ENCODE measurements at regions not wholly inside any gene's neighbourhood (a gene's known extent, or its start where the extent isn't known, plus 50 kb on each side); places are given as distances from the start of the nearest gene placed in this dataset.
"Not testable (repeated sequence)": the region's sequence is repeated elsewhere in the genome, so short reads cannot be mapped to it uniquely, and the experiment has no call there.

DNA sequence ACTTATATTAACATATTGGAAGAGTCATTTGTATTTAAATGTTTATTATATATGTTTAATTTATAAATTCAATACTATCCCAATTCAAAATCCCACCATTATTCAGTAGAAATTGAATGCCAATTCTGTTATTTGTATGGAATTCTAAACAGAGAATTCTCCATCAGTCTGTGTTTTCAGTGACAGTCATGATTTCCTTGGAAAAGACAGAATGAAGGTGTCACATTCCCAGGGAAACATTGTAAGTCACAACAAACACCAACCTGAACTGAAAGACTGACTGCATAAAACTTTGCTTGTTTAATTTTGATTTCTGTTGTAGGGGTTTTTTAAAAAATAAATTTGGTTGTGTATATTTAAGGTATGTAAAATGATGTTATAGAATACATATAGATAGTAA, 769.8 kb upstream of the BCHE start:
- no peak for DNase-seq (ENCODE audit: extremely low spot score, unreplicated experiment)
- H3K36me3 Mint-ChIP-seq (ENCODE audit: unreplicated experiment) = no peaks in the 10 kb centered on the region
- no peak overlapping the region for H3K4me3 Mint-ChIP-seq (ENCODE audit: unreplicated experiment)
- H3K27ac Mint-ChIP-seq (ENCODE audit: unreplicated experiment) = no peak overlapping the region
- H3K4me1 Mint-ChIP-seq (ENCODE audit: unreplicated experiment) = no peaks in the 10 kb centered on the region
- no peaks in the 10 kb centered on the region for H3K9me3 Mint-ChIP-seq (ENCODE audit: unreplicated experiment)
- TF ChIP-seq, protein P1, sequence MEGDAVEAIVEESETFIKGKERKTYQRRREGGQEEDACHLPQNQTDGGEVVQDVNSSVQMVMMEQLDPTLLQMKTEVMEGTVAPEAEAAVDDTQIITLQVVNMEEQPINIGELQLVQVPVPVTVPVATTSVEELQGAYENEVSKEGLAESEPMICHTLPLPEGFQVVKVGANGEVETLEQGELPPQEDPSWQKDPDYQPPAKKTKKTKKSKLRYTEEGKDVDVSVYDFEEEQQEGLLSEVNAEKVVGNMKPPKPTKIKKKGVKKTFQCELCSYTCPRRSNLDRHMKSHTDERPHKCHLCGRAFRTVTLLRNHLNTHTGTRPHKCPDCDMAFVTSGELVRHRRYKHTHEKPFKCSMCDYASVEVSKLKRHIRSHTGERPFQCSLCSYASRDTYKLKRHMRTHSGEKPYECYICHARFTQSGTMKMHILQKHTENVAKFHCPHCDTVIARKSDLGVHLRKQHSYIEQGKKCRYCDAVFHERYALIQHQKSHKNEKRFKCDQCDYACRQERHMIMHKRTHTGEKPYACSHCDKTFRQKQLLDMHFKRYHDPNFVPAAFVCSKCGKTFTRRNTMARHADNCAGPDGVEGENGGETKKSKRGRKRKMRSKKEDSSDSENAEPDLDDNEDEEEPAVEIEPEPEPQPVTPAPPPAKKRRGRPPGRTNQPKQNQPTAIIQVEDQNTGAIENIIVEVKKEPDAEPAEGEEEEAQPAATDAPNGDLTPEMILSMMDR (IDR thresholded peaks at IDR 0.05) = no peak
- peaks cover 5% of the 10 kb centered on the region for H3K27me3 Mint-ChIP-seq (ENCODE audit: unreplicated experiment)

DNA sequence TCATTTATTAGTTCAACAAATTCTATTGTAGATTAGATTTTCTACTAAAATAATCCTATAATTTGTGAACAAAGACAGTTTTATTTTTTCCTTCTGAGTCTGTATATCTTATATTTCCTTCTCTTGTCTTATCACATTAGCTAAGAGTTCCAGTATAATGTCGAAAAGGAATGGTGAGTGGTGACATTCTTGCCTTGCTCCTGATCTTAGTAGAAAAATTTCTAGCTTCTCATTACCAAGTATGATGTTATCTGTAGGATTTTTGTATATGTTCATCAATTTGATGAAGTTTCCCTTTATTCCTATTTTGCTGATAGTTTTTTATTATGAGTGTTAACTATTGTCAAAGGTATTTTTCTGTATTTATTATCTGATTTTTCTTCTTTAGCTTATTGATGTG, 756.6 kb upstream of the BCHE start:
- Mint-ChIP-seq H3K27me3 (ENCODE audit: unreplicated experiment) (no peaks in the 10 kb centered on the region), H3K27ac (ENCODE audit: unreplicated experiment) (no peak overlapping the region)

DNA sequence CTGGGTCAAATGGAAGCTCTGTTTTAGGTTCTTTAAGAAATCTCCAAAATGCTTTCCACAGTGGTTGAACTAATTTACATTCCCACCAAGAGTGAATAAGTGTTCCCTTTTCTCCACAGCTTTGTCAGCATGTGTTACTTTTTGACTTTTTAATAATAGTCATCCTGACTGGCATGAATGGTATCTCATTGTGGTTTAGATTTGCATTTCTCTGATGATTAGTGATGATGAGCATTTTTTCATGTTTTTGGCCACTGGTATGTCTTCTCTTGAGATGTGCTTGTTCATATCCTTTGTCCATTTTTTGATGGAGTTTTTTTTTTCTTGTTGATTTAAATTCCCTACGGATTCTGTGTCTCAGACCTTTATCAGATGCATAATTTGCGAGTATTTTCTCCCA, 745.0 kb upstream of the BCHE start:
- no peak overlapping the region for H3K4me3 Mint-ChIP-seq (ENCODE audit: unreplicated experiment)
- H3K27ac Mint-ChIP-seq (ENCODE audit: unreplicated experiment) = no peak overlapping the region
- peaks cover 6% of the 10 kb centered on the region for H3K9me3 Mint-ChIP-seq (ENCODE audit: unreplicated experiment)

More for the DNA sequence above, 756.6 kb upstream of the BCHE start:
- DNase-seq (ENCODE audit: extremely low spot score, unreplicated experiment) = no peak
- Mint-ChIP-seq H3K36me3 (ENCODE audit: unreplicated experiment) (no peaks in the 10 kb centered on the region), H3K9me3 (ENCODE audit: unreplicated experiment) (no peaks in the 10 kb centered on the region), H3K4me1 (ENCODE audit: unreplicated experiment) (no peaks in the 10 kb centered on the region), H3K4me3 (ENCODE audit: unreplicated experiment) (no peak overlapping the region)
- TF ChIP-seq, protein P1 (IDR thresholded peaks at IDR 0.05) = no peak

DNA sequence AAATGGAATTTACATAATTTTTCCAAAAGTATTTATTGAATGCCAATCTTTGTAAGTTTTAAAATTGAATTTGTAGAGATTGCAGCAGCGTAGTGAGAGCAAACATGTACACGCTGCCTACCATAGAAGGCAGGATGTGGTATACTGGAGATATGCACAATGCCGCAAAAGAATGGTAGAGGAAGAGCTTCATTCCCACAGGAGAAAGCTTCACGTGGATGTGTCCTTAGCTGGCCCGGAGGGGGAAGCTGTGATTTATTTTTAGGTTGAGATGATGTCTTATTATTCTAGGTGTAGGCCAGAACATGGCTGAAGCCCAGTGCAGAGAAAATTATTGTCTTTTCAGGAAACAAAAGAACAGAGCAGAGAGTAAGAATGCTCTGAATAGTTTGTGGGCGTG, 743.3 kb upstream of the BCHE start:
- DNase-seq (ENCODE audit: extremely low spot score, unreplicated experiment) = no peak
- peaks cover 6% of the 10 kb centered on the region for H3K9me3 Mint-ChIP-seq (ENCODE audit: unreplicated experiment)
- peaks cover 3% of the 10 kb centered on the region for H3K27me3 Mint-ChIP-seq (ENCODE audit: unreplicated experiment)
- no peaks in the 10 kb centered on the region for H3K36me3 Mint-ChIP-seq (ENCODE audit: unreplicated experiment)
- H3K27ac Mint-ChIP-seq (ENCODE audit: unreplicated experiment) = no peak overlapping the region
- H3K4me3 Mint-ChIP-seq (ENCODE audit: unreplicated experiment) = no peak overlapping the region
- TF ChIP-seq, protein P1 (IDR thresholded peaks at IDR 0.05) = no peak
- no peaks in the 10 kb centered on the region for H3K4me1 Mint-ChIP-seq (ENCODE audit: unreplicated experiment)

More for the DNA sequence above, 745.0 kb upstream of the BCHE start:
- no peak for DNase-seq (ENCODE audit: extremely low spot score, unreplicated experiment)
- H3K27me3 Mint-ChIP-seq (ENCODE audit: unreplicated experiment) = peaks cover 3% of the 10 kb centered on the region
- TF ChIP-seq, protein P1 (IDR thresholded peaks at IDR 0.05) = no peak
- H3K4me1 Mint-ChIP-seq (ENCODE audit: unreplicated experiment) = no peaks in the 10 kb centered on the region
- H3K36me3 Mint-ChIP-seq (ENCODE audit: unreplicated experiment) = no peaks in the 10 kb centered on the region

DNA sequence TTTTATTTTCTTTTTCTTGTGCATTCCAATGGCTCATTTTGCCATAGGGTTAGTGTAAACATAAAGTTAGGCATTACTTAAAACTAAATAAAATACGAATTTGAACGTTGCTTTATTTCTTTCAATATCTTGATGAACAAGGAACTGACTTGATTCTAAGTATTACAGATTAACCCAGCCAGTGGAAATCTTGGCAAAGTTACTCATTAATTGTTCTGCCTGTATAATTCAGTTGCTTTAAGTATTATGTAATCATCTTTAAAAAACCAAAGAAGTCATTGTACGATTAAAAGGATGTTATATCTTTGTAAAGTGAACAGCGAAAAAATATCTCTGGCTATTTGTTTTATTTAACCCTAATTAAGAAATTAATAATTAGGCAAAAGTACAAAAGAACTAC, 737.9 kb upstream of the BCHE start:
- peaks cover 4% of the 10 kb centered on the region for H3K27me3 Mint-ChIP-seq (ENCODE audit: unreplicated experiment)

DNA sequence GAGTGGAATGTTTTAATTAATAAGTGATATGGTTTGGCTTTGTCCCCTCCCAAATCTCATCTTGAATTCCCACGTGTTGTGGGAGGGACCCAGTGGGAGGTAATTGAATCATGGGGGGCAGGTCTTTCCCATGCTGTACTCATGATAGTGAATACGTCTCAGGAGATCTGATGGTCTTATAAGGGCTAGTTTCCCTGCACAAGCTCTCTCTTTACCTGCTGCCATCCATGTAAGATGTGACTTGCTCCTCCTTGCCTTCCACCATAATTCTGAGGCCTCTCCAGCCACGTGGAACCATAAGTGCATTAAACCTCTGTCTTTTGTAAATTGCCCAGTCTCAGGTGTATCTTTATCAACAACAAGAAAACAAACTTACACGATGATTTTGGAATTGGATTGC, 734.5 kb upstream of the BCHE start:
- H3K4me3 Mint-ChIP-seq (ENCODE audit: unreplicated experiment); H3K4me1 Mint-ChIP-seq (ENCODE audit: unreplicated experiment); H3K27ac Mint-ChIP-seq (ENCODE audit: unreplicated experiment); H3K36me3 Mint-ChIP-seq (ENCODE audit: unreplicated experiment); H3K9me3 Mint-ChIP-seq (ENCODE audit: unreplicated experiment); H3K27me3 Mint-ChIP-seq (ENCODE audit: unreplicated experiment); DNase-seq (ENCODE audit: extremely low spot score, unreplicated experiment): not testable (repeated sequence)

More for the DNA sequence above, 737.9 kb upstream of the BCHE start:
- no peak overlapping the region for H3K27ac Mint-ChIP-seq (ENCODE audit: unreplicated experiment)
- H3K4me3 Mint-ChIP-seq (ENCODE audit: unreplicated experiment) = no peak overlapping the region
- H3K9me3 Mint-ChIP-seq (ENCODE audit: unreplicated experiment) = no peaks in the 10 kb centered on the region
- TF ChIP-seq, protein P1 (IDR thresholded peaks at IDR 0.05) = no peak
- H3K36me3 Mint-ChIP-seq (ENCODE audit: unreplicated experiment) = no peaks in the 10 kb centered on the region
- H3K4me1 Mint-ChIP-seq (ENCODE audit: unreplicated experiment) = no peaks in the 10 kb centered on the region
- no peak for DNase-seq (ENCODE audit: extremely low spot score, unreplicated experiment)

Measured in osteocyte (in vitro differentiated cells).